ENCODE measurements at regions not wholly inside any gene's neighbourhood (a gene's known extent, or its start where the extent isn't known, plus 50 kb on each side); places are given as distances from the start of the nearest gene placed in this dataset.

DNA sequence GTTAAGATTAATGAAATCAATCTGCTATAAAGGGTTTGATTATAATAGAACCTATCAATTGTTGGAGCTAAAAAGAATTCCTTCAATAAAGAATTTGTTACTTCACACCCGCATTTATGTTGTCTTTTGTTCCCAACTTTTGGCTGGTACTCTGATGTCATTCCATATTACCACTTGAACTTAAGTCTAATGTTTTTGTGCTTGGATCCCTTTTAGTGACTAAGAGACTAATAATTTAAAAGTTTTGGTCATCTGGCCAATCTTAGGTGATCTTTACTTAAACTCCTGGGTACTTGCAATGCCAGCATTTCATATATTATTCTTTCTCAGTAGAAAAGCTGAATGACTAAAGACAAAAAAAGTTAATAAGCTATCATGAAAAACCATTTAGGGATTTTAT, 113.0 kb downstream of the TMEM30B start:
- TF ChIP-seq CTCF (conservative IDR thresholded peaks at IDR 0.05 in 1 of 2, IDR thresholded peaks at IDR 0.05 in 1 of 2; ENCODE audit: low read depth in 1 of 2, low read length in 2 of 2): no peak
- no peak for TF ChIP-seq EZH2 (IDR thresholded peaks at IDR 0.05; ENCODE audit: low read length, missing control alignments)
